GM12891 (cell line): ENCODE measurements at regions not wholly inside any gene's neighbourhood (a gene's known extent, or its start where the extent isn't known, plus 50 kb on each side); places are given as distances from the start of the nearest gene placed in this dataset.

ENCODE experiments used
- POLR2A ChIP-seq: IDR thresholded peaks from 2 replicates; pipeline ENCODE4 v1.6.1; 2011; ENCODE audit warnings: low read depth, low read length, control low read depth
- POLR2AphosphoS5 ChIP-seq: IDR thresholded peaks from 2 replicates; pipeline ENCODE4 v1.6.1; 2011; ENCODE audit warnings: low read depth, low read length, control low read depth
- TAF1 ChIP-seq: IDR thresholded peaks from 2 replicates; pipeline ENCODE4 v1.6.1; 2011; ENCODE audit warnings: low read depth, low read length, control low read depth

DNA sequence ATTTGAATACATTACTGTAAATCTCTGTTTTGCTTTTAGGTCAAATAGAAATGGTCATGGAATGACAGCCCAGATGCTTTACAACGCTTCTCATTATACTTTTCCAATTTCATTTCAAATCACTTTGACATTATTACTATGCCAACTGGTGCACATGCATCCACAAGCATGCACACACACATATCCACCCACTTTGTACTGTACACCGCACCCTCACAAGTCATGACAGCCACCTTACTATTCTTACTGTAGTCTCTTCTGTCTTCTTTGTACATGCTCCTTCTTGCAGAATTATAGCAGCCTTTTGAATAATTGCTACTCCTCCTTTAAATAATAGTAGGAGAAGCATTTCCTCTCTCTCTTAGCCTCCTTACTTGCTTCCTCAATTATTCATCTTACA, 1361.4 kb downstream of the ROBO1 start:
- TF ChIP-seq POLR2A, result no peak
- no peak for TF ChIP-seq POLR2AphosphoS5
- TF ChIP-seq TAF1, result no peak
